Gastrocnemius medialis (tissue), 4 donors: ENCODE measurements at regions not wholly inside any gene's neighbourhood (a gene's known extent, or its start where the extent isn't known, plus 50 kb on each side); places are given as distances from the start of the nearest gene placed in this dataset.

ENCODE experiments used
- ATAC-seq, 2 donors: fragments of 150-250 bp; one replicate each; pipeline ENCODE4 v1.9.1; 2016
- DNase-seq, 2 donors: peaks; one replicate each; pipeline ENCODE4 v3.0.0-alpha.2; 2019
- H3K27ac ChIP-seq, 4 donors: fragments of 200-600 bp; sonication (generic); 1 replicate in 1 of 4; 2 replicates in 3 of 4; pipeline ENCODE4 v1.5.1; 2016 to 2018; ENCODE audit warnings: mild to moderate bottlenecking in 2 of 4, moderate library complexity in 1 of 4
- H3K27me3 ChIP-seq, 3 donors: fragments of 200-600 bp; sonication (generic) in 2 of 3; 1 replicate in 1 of 3; 2 replicates in 2 of 3; pipeline versions ENCODE4 v1.5.1 to v1.6.0; 2016 to 2019; ENCODE audit warnings: mild to moderate bottlenecking in 1 of 3, moderate library complexity in 1 of 3
- H3K36me3 ChIP-seq, 2 donors: fragments of 200-600 bp; sonication (generic) in 1 of 2; one replicate each; pipeline ENCODE4 v1.5.1; 2017 to 2018
- H3K4me1 ChIP-seq, 2 donors: fragments of 200-600 bp; sonication (generic) in 1 of 2; one replicate each; pipeline ENCODE4 v1.5.1; 2016 to 2017; ENCODE audit warnings: mild to moderate bottlenecking in 2 of 2
- H3K4me3 ChIP-seq, 4 donors: fragments of 200-600 bp; sonication (generic) in 3 of 4; 1 replicate in 1 of 4; 2 replicates in 3 of 4; pipeline ENCODE4 v1.5.1; 2016 to 2019; ENCODE audit warnings: mild to moderate bottlenecking in 2 of 4
- H3K9me3 ChIP-seq, 3 donors: fragments of 200-600 bp; sonication (generic) in 2 of 3; 1 replicate in 1 of 3; 2 replicates in 2 of 3; pipeline ENCODE4 v1.5.1; 2016 to 2019
- CTCF ChIP-seq, 5 experiments: fragments of 450-650 bp in 3 of 5; fragments of 200-600 bp in 2 of 5; sonication (generic) in 2 of 5; IDR thresholded peaks in 4 of 5; conservative IDR thresholded peaks in 1 of 5; 1 replicate in 4 of 5; 2 replicates in 1 of 5; pipeline ENCODE4 v1.5.1; 2016 to 2019; ENCODE audit warnings: antibody characterized with exemption in 5 of 5, mild to moderate bottlenecking in 3 of 5, moderate library complexity in 3 of 5
- POLR2A ChIP-seq, 2 donors: fragments of 450-650 bp; IDR thresholded peaks; one replicate each; pipeline ENCODE4 v1.6.1; 2017; ENCODE audit warnings: antibody characterized with exemption in 2 of 2, mild to moderate bottlenecking in 2 of 2, moderate library complexity in 2 of 2
- in situ Hi-C, 4 donors: fragments of 200-750 bp; cut with MboI; loops; one replicate each; pipeline versions ENCODE4 v1.15.0 to v1.8.0; 2017; ENCODE audit warnings: low sequenced_read_pairs in 4 of 4
- intact Hi-C: fragments of 100-400 bp; cut with DNase I; formaldehyde crosslinking; loops from one replicate; pipeline ENCODE4 v1.15.1; 2023; ENCODE audit warnings: low total_unique reads

DNA sequence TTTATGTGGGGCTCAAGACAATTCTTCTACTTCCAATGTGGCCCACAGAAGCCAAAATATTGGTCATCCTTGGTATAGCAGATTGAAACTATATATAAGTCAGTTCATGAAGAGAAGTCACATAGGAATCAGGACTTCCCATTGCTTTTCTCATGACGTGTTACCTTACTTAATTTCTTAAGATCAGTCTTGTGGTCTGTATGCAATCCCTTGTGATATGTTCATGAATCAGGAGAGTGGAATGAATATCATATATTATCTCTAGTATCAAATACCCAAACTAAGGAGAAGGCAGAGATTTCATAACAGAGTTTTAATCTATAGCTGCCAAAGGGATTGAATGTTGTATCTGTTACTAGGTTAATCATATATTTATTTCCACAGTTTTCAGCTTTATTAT lies 1390.4 kb downstream of the SUCLG1 start:
- no peaks in the 10 kb centered on the region for H3K9me3 ChIP-seq
- TF ChIP-seq CTCF (IDR thresholded peaks at IDR 0.05 in 4 of 5, conservative IDR thresholded peaks at IDR 0.05 in 1 of 5) (no peak), POLR2A (IDR thresholded peaks at IDR 0.05) (no peak)
- no peak for DNase-seq
- no peaks in the 10 kb centered on the region for H3K4me1 ChIP-seq
- no peaks in the 10 kb centered on the region for H3K27me3 ChIP-seq
- H3K27ac ChIP-seq, result no peak overlapping the region
- H3K4me3 ChIP-seq, result no peak overlapping the region
- ATAC-seq, result no peak
- intact Hi-C loops (no loop called here), in situ Hi-C loops (no loop called here)
- no peaks in the 10 kb centered on the region for H3K36me3 ChIP-seq

- in situ Hi-C loops (no loop called here), intact Hi-C loops (no loop called here)
- DNase-seq, result no peak
- Histone ChIP-seq H3K4me3 (no peak overlapping the region), H3K9me3 (no peaks in the 10 kb centered on the region), H3K27me3 (no peaks in the 10 kb centered on the region), H3K27ac (no peak overlapping the region), H3K4me1 (no peaks in the 10 kb centered on the region), H3K36me3 (no peaks in the 10 kb centered on the region)
- ATAC-seq, result no peak
- TF ChIP-seq CTCF (IDR thresholded peaks at IDR 0.05 in 4 of 5, conservative IDR thresholded peaks at IDR 0.05 in 1 of 5) (no peak), POLR2A (IDR thresholded peaks at IDR 0.05) (no peak)
Measured at GRCh38 chr2:83067947-83068346, 1391.1 kb downstream of the SUCLG1 start.

GRCh38 chr2:83063933-83064332 lies 1395.1 kb downstream of the SUCLG1 start:
- H3K27ac ChIP-seq, result no peak overlapping the region
- H3K9me3 ChIP-seq, result no peaks in the 10 kb centered on the region
- intact Hi-C loops, result no loop called here
- TF ChIP-seq POLR2A (IDR thresholded peaks at IDR 0.05) (no peak), CTCF (IDR thresholded peaks at IDR 0.05 in 4 of 5, conservative IDR thresholded peaks at IDR 0.05 in 1 of 5) (no peak)
- DNase-seq (no peak), ATAC-seq (no peak)
- no peaks in the 10 kb centered on the region for H3K4me1 ChIP-seq
- no peaks in the 10 kb centered on the region for H3K36me3 ChIP-seq
- H3K27me3 ChIP-seq, result no peaks in the 10 kb centered on the region
- H3K4me3 ChIP-seq, result no peak overlapping the region
- in situ Hi-C loops, result no loop called here

GRCh38 chr2:83063511-83063910 lies 1395.6 kb downstream of the SUCLG1 start:
- Histone ChIP-seq H3K9me3 (no peaks in the 10 kb centered on the region), H3K4me1 (no peaks in the 10 kb centered on the region), H3K27ac (no peak overlapping the region), H3K36me3 (no peaks in the 10 kb centered on the region), H3K27me3 (no peaks in the 10 kb centered on the region), H3K4me3 (no peak overlapping the region)
- TF ChIP-seq CTCF (IDR thresholded peaks at IDR 0.05 in 4 of 5, conservative IDR thresholded peaks at IDR 0.05 in 1 of 5) (no peak), POLR2A (IDR thresholded peaks at IDR 0.05) (no peak)
- ATAC-seq (no peak), DNase-seq (no peak)
- in situ Hi-C loops (no loop called here), intact Hi-C loops (no loop called here)

GRCh38 chr2:83058683-83059082 lies 1400.4 kb downstream of the SUCLG1 start:
- no peak for ATAC-seq
- no peak for DNase-seq
- Histone ChIP-seq H3K4me1 (no peaks in the 10 kb centered on the region), H3K27me3 (no peaks in the 10 kb centered on the region), H3K4me3 (no peak overlapping the region), H3K27ac (no peak overlapping the region), H3K9me3 (no peaks in the 10 kb centered on the region), H3K36me3 (no peaks in the 10 kb centered on the region)
- no peak for TF ChIP-seq POLR2A (IDR thresholded peaks at IDR 0.05)
- TF ChIP-seq CTCF (IDR thresholded peaks at IDR 0.05 in 4 of 5, conservative IDR thresholded peaks at IDR 0.05 in 1 of 5), result no peak
- in situ Hi-C loops (no loop called here), intact Hi-C loops (no loop called here)
